GM21619 (cell line): ENCODE measurements at regions not wholly inside any gene's neighbourhood (a gene's known extent, or its start where the extent isn't known, plus 50 kb on each side); places are given as distances from the start of the nearest gene placed in this dataset.
"Not testable (repeated sequence)": the region's sequence is repeated elsewhere in the genome, so short reads cannot be mapped to it uniquely, and the experiment has no call there.

ENCODE experiments used
- ATAC-seq: cut with Tn5 transposase; IDR thresholded peaks from one replicate; pipeline ENCODE4 v1.9.1; 2021; ENCODE audit not compliant: unreplicated experiment

DNA sequence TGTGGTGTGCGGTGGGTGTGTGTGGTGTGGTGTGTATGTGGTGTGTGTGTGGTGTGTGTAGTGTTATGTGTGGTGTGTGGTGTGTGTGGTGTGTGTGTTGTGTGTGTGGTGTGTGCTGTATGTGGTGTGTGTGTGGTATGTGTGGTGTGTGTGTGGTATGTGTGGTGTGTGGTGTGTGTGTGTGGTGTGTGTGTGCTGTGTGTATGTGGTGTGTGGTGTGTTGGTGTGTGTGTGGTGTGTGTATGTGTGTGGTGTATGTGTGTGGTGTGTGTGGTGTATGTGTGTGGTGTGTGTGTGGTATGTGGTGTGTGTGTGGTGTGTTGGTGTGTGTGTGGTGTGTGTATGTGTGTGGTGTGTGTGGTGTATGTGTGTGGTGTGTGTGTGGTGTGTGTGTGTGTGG is 144.3 kb downstream of the HSD17B3 start:
- ATAC-seq: no peak

DNA sequence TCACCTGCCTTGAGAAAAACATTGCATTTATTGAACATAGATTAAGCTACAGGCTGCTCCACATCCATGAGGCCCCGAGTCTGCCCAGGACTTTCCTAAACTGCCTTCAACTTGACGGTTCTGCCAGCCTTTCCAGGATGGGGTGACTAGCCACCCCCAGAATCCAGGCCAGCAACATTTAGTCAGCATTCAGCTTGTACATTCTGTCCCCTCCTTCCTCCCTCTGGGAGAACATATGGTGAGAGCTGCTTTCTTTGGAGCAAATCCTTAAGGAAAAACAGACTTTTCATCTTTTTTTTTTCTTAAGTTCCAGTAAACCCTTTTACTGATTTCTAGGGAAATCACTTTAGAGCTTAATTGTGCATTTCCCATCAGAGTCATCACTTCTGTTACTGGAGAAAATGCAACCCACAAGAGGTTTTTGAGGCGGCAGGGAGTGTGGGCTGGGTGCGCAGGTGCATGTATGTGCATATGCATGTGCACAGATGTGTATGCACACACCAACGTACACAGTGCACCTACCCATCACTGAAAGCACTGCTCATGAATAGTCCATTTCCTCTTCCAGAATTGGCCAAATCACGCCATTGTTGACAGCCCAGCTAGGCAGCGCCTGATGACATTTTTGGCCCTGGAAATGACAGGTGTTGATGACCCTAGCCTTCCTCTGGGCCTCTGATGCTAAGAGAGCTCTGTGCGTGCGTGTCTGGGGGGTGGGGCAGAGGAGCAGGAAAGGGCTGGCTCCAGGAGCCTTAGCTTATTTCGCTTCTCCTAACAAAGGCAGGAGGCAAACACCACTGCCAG is 145.6 kb downstream of the HSD17B3 start:
- no peak for ATAC-seq

DNA sequence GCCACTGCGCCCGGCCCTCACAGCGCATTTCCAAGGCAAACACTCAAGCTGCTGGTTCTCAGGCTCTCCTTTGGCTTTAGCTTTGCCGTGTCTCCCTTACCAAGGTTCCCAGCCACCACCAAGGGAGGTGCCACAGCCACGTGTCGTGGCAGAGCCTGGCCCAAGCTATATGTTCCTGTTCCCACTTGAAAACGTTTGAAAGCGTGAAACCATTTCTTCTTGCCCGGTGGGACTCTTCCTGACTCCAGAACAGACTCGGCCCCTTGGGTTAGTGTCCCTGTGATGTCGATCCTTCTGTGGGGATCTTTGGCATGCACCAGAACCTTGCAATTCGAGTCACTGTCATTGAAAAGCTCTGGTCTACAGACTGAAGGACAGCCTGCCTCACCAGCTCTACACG is 147.9 kb downstream of the HSD17B3 start:
- ATAC-seq: no peak

DNA sequence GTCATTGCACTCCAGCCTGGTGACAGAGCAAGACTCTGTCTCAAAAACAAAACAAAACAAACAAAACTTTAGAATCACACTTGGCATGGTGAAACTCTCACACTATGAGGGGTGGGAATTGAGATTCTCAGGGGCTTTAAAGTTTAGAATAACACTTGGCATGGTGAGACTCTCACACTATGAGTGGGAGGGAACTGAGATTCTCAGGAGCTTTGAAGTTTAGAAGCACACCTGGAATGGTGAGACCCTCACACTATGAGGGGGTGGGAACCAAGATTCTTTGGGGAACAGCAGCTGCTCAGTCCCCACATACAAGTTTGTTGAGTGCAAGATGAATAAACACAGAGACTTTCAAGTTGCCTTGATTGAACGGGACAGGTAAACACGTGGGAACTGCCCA is 149.4 kb downstream of the HSD17B3 start:
- ATAC-seq: no peak

DNA sequence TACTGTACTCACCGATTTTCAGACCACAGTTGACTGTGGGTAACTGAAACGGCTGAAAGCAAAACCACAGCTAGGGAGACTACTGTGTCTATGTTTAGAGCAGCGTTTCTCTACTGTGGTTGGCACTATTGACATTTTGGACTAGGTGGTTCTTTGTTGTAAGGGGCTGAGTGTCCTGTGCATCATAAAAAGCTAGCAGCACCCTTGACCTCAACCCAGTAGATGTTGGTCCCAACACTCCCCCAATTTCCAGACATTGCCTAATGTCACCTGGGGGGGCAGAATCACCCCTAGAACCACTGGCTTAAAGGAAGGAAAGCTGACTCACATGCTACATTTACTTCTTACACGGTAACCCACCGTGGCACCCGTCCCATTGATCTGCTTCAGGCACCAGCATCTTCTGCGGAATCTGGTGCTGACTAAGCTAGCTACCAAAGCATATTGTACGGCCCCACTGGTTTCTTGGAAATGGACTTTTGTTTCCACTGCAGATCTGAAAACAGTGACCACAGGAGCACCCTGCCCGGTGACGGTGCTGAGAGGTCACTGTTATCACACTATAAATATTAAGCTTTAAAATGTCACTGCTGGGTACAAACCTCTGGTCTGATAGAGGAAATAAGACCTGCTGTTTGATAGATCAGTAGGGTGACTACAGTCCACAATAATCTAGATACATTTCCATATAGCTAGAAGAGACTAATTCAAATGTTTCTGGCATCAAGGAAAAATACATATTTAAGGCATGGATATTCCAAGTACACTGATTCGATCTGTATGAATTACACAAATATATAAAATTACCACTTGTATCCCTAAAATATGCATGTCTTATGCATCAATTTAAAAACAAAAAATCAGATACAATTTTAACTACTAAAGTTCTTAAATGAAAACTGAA is 151.4 kb downstream of the HSD17B3 start:
- ATAC-seq: peak; percentile 92

DNA sequence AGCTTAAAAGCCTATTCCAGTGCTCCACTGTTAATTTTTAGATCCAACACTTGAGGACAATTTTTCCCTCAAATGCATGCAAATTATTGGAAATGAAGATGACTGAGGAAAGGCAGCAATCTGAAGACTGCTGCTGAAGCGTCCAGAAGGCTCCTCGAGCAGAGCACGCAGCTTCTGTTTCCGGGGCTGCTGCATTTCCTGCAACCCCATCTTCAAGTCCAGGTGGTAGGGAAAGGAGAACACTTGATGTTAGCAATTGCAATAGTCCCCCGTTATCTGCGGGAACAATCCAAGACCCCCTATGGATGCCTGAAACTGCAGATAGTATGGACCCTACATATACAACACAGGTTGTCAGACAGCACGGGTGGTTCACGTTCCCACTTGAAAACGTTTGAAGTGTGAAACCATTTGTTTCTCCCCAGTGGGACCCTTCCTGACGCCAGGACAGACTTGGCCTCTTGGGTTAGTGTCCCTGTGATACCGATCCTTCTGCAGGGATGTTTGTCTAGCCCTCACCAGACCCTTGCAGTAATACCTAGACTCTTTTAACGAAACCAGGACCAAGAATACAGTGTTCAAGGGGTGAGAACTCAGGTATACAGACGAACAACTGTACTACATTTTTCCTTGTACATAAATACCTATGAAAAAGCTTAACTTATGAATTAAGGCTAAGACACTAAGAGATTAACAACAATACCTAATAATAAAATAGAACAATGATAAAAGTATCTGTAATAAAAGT is 152.3 kb downstream of the HSD17B3 start:
- ATAC-seq: peak; percentile 45

DNA sequence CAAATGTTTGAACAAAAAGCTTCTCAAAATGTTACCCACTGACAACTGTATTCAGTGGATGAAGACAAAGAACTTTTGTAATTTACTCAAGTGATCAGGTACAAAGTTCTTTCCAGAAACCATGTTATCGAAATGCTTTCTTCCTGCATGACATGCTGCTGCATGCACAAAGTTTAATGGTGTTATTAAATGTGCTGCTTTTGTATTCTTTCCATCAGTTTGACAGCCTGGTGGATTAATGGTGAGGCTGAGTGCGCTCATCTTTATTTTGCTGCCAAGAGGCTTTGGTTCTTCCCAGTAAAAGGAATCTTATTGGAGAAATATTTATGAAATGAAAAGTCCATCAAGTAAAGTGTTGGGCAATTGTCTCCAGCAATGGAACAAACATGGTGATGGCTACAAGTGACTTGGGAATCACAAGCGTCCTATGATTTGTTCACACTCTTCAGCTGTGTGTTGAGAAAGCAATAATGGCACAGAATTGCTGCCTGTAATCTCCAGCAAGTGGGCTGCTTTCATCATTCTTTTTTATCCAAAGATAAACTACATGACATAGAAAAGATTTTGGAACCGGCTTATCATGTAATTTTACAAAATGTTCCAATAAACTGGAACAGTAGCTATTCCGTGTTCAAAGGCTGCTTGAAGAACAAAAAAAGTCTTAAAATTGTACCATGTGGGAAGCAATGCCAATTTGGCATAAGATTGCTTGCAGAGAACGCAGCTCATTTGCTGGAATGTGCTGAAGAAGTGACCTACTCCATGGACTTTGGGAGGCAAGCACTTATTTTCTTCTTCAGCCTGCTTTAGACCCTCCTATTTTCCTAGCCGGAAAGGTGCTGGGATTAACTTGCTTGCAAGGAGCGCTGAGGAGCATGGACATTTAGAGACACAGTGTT is 153.1 kb downstream of the HSD17B3 start:
- ATAC-seq: no peak

DNA sequence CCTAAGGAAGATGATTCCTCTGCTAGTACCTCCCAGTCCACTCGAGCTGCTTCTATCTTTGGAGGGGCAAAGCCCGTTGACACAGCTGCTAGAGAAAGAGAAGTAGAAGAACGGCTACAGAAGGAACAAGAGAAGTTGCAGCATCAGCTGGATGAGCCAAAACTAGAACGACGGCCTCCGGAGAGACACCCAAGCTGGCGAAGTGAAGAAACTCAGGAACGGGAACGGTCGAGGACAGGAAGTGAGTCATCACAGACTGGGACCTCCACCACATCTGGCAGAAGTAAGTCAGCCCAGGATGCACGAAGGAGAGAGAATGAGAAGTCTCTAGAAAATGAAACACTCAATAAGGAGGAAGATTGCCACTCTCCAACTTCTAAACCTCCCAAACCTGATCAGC is 154.9 kb downstream of the HSD17B3 start:
- ATAC-seq: not testable (repeated sequence)

DNA sequence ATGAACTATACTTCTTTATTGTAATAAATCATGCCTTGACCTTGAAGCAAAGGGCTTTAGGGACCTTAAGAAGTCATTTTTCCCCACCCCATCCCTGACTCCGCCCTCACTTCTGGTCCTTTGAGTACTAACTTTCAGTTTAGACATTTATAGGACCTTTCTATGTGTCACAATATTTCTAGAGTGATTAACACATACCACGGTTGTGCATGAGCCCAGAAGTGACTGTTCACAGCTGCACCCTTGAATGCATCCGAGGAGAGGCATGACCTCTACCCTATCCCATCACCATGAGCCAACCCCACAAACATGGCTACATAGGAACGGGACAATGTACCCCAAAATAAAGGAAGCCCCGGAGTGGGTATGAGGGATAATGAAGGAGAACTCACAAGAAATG is 160.3 kb downstream of the HSD17B3 start:
- ATAC-seq: no peak

DNA sequence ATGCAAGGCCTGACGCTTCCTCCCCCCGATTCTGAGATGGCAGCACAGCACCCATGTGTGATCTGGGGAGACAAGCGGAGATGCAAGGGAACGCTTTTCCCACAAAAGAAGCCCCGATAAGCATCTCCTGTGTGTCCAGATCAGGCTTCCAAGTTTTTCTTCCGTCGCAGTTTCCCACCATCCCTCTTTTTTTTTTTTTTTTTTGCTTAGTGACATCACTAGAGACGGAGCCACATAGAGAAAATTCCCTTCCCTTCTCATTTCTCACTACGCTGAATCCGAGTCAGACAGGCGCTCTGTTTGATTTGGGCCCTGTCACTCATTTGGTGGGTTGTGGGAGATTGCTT is 160.9 kb downstream of the HSD17B3 start:
- no peak for ATAC-seq

DNA sequence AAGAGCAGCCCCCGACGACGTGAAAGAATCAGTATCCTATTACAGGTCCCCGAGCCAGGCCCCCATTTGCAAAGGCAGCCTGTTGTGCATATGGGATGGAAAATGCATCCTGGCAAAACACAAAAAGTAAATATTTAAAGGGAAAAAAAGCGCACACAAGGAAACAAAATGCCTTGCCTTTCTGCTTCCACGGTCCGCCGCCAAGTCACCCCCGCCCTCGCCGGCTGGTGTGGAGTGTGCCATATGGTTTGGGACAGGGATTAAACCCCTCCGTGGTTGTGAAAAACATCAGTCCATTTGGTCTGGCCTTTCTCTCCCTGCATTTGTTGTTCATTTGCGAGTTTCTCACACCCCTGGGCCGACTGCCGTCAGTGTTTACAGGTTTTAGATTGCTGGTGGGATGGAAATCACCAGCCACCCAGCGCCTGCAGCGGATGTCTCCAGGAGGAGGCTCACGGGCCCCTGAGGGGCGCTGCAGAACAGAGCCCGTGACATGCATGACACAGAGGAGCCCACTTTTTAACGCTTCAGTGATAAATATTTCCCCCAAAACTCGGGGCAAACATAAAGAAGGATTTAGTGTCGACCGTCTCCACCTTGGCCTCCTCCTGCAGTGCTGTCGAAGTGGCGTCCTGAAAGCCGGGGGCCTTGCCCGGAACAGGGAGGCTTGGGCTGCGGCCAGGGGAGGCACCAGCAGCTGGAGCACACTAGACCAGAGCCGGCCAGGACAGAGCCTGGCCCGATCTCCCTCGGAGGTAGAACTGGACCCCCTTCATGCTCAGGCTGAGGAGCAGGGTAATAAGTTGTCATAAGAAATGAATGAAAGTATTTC is 161.5 kb downstream of the HSD17B3 start:
- ATAC-seq: no peak

DNA sequence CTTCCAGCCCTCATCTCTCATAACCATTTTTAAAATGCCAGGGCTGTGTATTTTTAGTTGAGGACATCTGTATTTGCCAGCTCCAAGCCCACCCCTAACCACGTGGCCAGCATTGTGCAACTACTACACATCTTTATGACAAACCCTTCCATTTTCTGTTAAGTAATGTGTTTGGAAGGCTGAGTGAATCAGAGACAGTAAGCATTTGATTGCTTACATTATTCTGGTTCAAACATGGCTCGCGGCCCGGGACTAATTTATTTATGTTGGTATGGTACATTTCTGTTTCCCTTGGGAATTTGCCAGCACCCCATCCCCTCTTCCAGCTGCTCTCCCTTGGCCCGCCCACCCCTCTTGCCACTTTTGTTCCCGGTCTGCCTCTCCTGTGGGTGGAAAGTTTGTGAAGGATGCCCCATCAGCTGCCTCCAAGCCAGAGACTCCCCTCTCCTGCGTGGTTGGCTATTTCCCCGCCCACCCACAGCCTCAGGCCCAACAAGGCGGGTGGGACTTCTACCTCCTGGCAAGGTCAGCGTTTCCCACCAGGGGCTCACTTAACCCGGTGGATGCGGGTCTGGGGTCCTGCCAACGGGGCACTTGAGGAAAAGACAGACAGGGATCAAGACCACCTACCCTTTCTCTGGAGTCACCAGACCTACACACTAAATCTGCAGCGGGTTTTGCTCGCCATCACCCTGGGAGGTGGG is 162.2 kb downstream of the HSD17B3 start:
- ATAC-seq: no peak

DNA sequence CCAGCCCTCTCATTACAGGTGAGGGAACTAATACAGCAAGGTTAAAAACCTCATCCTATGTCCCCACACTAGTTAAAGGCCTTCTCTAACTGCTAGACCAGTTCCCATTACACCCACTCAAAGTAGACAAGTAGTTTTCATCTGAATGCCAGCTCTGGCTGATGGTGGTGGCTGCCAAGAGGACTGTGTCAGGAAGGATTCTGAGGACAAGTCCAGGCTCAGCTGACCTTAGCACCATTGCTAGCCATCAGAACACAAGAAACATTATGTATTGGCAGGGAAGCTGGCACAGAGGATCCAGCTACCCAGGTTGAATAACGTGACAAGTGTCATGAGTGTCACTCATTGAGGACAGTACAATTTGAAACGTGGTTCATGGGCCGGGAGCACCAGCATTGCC is 163.4 kb downstream of the HSD17B3 start:
- no peak for ATAC-seq

DNA sequence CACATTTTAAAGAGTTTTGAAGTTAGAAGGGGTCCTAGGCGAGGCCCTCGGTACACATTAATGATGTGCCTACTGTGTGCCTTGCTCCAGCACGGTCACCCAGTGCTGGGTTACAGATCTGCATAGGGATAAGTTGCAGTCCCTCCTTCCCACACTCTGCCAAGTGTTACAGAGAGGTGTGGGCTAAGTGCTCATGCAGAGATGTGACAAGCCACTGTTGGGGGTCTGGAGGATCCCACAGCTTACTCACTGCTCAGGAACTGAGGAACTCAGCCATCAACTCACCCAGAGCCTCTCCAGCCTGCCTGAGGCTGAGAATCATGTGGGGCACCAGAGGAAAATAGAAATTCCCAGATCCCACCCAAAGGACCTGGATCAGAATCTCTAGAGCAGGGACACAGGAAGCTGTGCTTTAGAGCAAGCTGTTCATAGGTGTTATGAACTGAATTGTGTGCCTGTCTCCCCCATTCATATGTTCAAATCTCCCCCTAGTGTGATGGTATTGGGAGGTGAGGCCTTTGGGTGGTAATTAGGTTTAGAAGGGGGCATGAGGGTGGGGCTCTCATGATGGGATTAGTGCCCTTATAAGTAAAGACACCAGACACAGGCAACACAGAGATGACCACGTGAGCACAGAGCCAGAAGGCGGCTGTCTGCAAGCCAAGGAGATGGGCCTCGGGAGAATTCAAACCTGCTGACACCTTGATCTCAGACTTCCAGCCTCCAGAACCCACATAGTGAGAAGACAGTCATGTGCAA is 164.1 kb downstream of the HSD17B3 start:
- peak; percentile 35 for ATAC-seq

DNA sequence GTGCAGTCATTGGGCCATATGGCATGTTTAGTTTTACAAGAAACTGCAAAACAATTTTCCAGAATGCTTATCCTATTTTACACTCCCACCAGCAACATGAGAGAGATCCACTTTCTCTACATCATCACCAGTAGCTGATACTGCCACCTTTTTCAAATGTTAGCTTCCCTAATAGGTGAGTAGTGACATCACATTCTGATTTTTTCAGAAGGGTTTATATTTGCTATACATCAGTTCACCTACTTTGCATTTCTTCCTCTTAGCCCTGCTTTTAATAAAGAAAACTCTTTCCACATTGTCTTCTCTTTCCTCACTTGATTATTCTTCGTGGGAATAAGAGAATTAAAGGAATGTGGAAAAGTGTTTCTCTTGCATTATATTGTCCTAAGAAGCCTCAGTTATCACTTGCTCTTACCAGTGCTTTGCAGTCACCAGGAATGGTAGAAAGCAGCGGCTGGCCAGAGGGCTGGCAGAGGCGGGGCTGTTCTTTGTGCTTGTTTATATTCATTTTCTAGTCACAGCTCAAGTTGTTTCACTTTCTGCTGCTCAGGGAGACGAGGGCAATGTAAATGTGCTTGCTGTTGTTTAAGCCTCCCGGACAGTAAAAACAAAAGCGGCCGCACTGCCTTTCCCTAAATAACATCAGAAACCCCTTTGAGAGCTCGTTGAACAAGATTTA is 164.8 kb downstream of the HSD17B3 start:
- peak; percentile 98 for ATAC-seq

DNA sequence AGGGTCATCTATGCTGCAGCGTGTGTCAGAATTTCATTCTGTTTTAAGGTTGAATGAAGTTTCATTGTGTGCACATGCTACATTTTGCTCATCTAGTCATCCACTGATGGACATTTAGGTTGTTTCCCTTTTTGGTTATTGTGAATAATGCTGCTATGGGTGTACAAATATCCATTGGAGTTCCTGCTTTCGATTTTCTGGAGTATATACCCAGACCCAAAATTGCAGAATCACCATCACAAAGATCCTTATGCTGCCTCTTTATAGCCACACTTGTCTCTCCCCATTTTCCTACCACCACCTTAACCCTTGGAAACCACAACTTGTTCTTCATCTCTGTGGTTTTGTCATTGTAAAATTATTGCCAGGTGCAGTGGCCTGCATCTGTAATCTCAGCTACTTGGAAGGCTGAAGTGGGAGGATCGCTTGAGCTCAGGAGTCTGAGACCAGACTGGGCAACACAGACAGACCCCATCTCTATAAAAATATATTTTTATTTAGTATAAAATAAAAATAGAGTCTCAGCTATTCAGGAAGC is 166.2 kb downstream of the HSD17B3 start:
- no peak for ATAC-seq

DNA sequence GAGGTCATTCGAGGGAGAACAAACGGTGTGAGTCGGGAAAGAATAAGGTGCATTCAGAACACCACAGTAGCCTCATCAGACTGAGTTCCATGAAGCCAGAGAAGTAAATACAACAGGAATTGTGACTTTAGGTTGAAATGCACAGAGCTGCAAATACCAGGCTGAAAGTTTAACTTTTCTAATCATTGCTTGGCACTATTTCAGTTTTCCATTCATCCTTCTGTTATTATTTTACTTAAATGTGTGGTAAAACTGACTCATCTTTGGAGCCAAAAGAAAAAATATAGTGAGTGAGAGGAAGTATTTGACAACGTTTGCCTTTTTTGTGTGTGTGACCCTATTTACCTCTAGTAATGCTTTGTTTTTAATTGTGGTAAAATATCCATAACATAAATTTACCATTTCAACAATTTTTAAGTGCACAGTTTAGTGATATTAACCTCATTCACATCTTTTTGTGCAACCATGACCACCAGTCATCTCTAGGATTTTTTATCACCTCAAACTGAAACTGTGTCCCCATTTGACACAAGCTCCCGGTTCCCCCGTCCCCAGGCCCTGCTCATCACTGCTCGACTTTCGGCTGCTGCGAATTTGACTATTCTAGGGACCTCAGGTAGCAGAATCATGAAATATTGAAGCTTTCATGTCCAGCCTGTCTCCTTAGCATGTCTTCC is 166.8 kb downstream of the HSD17B3 start:
- ATAC-seq: no peak
